ENCODE measurements at regions not wholly inside any gene's neighbourhood (a gene's known extent, or its start where the extent isn't known, plus 50 kb on each side); places are given as distances from the start of the nearest gene placed in this dataset.

GRCh38 chr15:24054547-24055245 lies 367.6 kb upstream of the NDN start:
- H3K4me3 ChIP-seq (ENCODE audit: low read length): no peak overlapping the region
- no peak for ATAC-seq
- no peak for DNase-seq
- WGBS (ENCODE audit: insufficient coverage): 71% methylated on average over 10 of the region's 10 CpGs
- H3K27ac ChIP-seq (ENCODE audit: low read length): no peak overlapping the region
- H3K4me3 Mint-ChIP-seq: no peak overlapping the region
- no peaks in the 10 kb centered on the region for H3K4me1 Mint-ChIP-seq
- H3K27me3 ChIP-seq (ENCODE audit: control insufficient read depth, insufficient read depth, low read length): no peaks in the 10 kb centered on the region
- H3K36me3 ChIP-seq (ENCODE audit: control insufficient read depth, insufficient read depth, low read length): no peaks in the 10 kb centered on the region
- peaks cover 4 to 15% of the 10 kb centered on the region in 2 donors for H3K9me3 Mint-ChIP-seq
- no peaks in the 10 kb centered on the region for H3K4me1 ChIP-seq (ENCODE audit: control insufficient read depth, insufficient read depth, low read length)
- H3K36me3 Mint-ChIP-seq: no peaks in the 10 kb centered on the region
- intact Hi-C loops (cut with micrococcal nuclease): no loop called here
- peaks cover 7% of the 10 kb centered on the region for H3K9me3 ChIP-seq (ENCODE audit: control insufficient read depth, insufficient read depth, low read length)
- H3K27me3 Mint-ChIP-seq (ENCODE audit: low read depth in 2 of 2): no peaks in the 10 kb centered on the region
- H3K27ac Mint-ChIP-seq: no peak overlapping the region
- TF ChIP-seq CTCF (IDR thresholded peaks at IDR 0.05): no peak

- intact Hi-C loops (cut with micrococcal nuclease): no loop called here
- peaks cover 11% of the 10 kb centered on the region for H3K9me3 ChIP-seq (ENCODE audit: control insufficient read depth, insufficient read depth, low read length)
- WGBS (ENCODE audit: insufficient coverage): 75% methylated on average over 10 of the region's 10 CpGs
- H3K4me3 ChIP-seq (ENCODE audit: low read length): no peak overlapping the region
- no peaks in the 10 kb centered on the region for H3K4me1 ChIP-seq (ENCODE audit: control insufficient read depth, insufficient read depth, low read length)
- H3K4me1 Mint-ChIP-seq: no peaks in the 10 kb centered on the region
- H3K27me3 Mint-ChIP-seq (ENCODE audit: low read depth in 2 of 2): no peaks in the 10 kb centered on the region
- DNase-seq (no peak), ATAC-seq (no peak)
- peaks cover 14 to 20% of the 10 kb centered on the region in 2 donors for H3K9me3 Mint-ChIP-seq
- no peak overlapping the region for H3K4me3 Mint-ChIP-seq
- peaks cover 8% of the 10 kb centered on the region for H3K36me3 Mint-ChIP-seq
- no peak overlapping the region for H3K27ac ChIP-seq (ENCODE audit: low read length)
- no peaks in the 10 kb centered on the region for H3K36me3 ChIP-seq (ENCODE audit: control insufficient read depth, insufficient read depth, low read length)
- no peaks in the 10 kb centered on the region for H3K27me3 ChIP-seq (ENCODE audit: control insufficient read depth, insufficient read depth, low read length)
- H3K27ac Mint-ChIP-seq: no peak overlapping the region
- TF ChIP-seq CTCF (IDR thresholded peaks at IDR 0.05): no peak
Measured at GRCh38 chr15:24067733-24068501, 380.8 kb upstream of the NDN start.

GRCh38 chr15:24075420-24076089 lies 388.4 kb upstream of the NDN start:
- Histone ChIP-seq H3K27me3 (ENCODE audit: control insufficient read depth, insufficient read depth, low read length) (no peaks in the 10 kb centered on the region), H3K4me3 (ENCODE audit: low read length) (no peak overlapping the region), H3K36me3 (ENCODE audit: control insufficient read depth, insufficient read depth, low read length) (no peaks in the 10 kb centered on the region), H3K4me1 (ENCODE audit: control insufficient read depth, insufficient read depth, low read length) (no peaks in the 10 kb centered on the region), H3K9me3 (ENCODE audit: control insufficient read depth, insufficient read depth, low read length) (peaks cover 7% of the 10 kb centered on the region), H3K27ac (ENCODE audit: low read length) (no peak overlapping the region)
- DNase-seq (no peak), ATAC-seq (no peak)
- TF ChIP-seq CTCF (IDR thresholded peaks at IDR 0.05): no peak
- Mint-ChIP-seq H3K4me1 (no peaks in the 10 kb centered on the region), H3K4me3 (no peak overlapping the region), H3K36me3 (no peaks in the 10 kb centered on the region), H3K27me3 (ENCODE audit: low read depth in 2 of 2) (no peaks in the 10 kb centered on the region), H3K9me3 (peaks cover 10 to 13% of the 10 kb centered on the region in 2 donors), H3K27ac (no peak overlapping the region)
- intact Hi-C loops (cut with micrococcal nuclease): no loop called here
- WGBS (ENCODE audit: insufficient coverage): 50% methylated on average over 1 of the region's 2 CpGs
